Pancreas (tissue), 10 donors: ENCODE measurements at regions not wholly inside any gene's neighbourhood (a gene's known extent, or its start where the extent isn't known, plus 50 kb on each side); places are given as distances from the start of the nearest gene placed in this dataset.

ENCODE experiments used
- ATAC-seq, 4 donors: fragments of 200-7000 bp; cut with Tn5 transposase; one replicate each; pipeline versions ENCODE4 v1.8.0 to v1.9.1; 2020; ENCODE audit warnings: mild to moderate bottlenecking in 4 of 4, moderate library complexity in 4 of 4
- DNase-seq, 6 donors: peaks; one replicate each; pipeline ENCODE4 v3.0.0-alpha.2; 2020
- FAIRE-seq: peaks from 2 replicates; lab custom pipeline; 2012; peaks lifted over from hg19 to GRCh38; lab: Jason Lieb, UNC
- H3K27ac ChIP-seq, 4 donors: fragments of 200-600 bp; sonication (generic); 1 replicate in 3 of 4; 2 replicates in 1 of 4; pipeline versions ENCODE4 v1.5.0 to v1.8.0; 2020
- H3K27me3 ChIP-seq, 4 donors: fragments of 200-600 bp; one replicate each; pipeline ENCODE4 v1.8.0; 2021
- H3K36me3 ChIP-seq, 3 donors: fragments of 200-600 bp; sonication (generic) in 1 of 3; one replicate each; pipeline versions ENCODE4 v1.5.0 to v1.8.0; 2020 to 2021
- H3K4me1 ChIP-seq, 3 donors: fragments of 200-600 bp; one replicate each; pipeline ENCODE4 v1.8.0; 2021
- H3K4me3 ChIP-seq, 4 donors: fragments of 200-600 bp; sonication (generic) in 2 of 4; one replicate each; pipeline versions ENCODE4 v1.5.0 to v1.8.0; 2020 to 2021
- H3K9me3 ChIP-seq, 4 donors: fragments of 200-600 bp; one replicate each; pipeline ENCODE4 v1.8.0; 2021
- CTCF ChIP-seq, 4 donors: fragments of 200-600 bp; sonication (generic) in 3 of 4; IDR thresholded peaks; one replicate each; pipeline versions ENCODE4 v1.5.0 to v1.8.0; 2021; ENCODE audit warnings: antibody characterized with exemption in 4 of 4
- WGBS, 2 donors: extraction: QIAGEN DNeasy Blood & Tissue Kit; methylation state at CpG; one replicate each; pipeline ENCODE4 v1.1.7; 2013; 5-methylcytosine and 5-hydroxymethylcytosine counted together
- intact Hi-C, 3 donors: fragments of 100-400 bp; cut with DNase I; formaldehyde crosslinking; loops; one replicate each; pipeline versions ENCODE4 v1.11.1 to v1.14.2; 2022
- donor health status: healthy with polysubstance abuse.
- donor health status: DM: no; HTN: no; CAD: no; lungs with moderate emphysema.
- donor health status: DM: no; HTN: no; CAD: no.
- donor health status: control.
- donor health status: control.
- donor health status: Bipolar disorder and iron deficiency.
- donor health status: DM: yes; HTN: yes; CAD: no.
- donor health status: DM: no; HTN: no; CAD: no.
- donor health status: DM: no; HTN: no; CAD: no.
- donor health status: DM: yes; HTN: yes; CAD: no.

GRCh38 chr13:104953588-104953987 lies 1581.9 kb downstream of the EFNB2 start:
- intact Hi-C loops = no loop called here
- no peaks in the 10 kb centered on the region for H3K4me1 ChIP-seq
- FAIRE-seq (no peak), ATAC-seq (no peak), DNase-seq (no peak)
- no peak overlapping the region for H3K4me3 ChIP-seq
- H3K27me3 ChIP-seq = no peaks in the 10 kb centered on the region
- no peak for TF ChIP-seq CTCF (IDR thresholded peaks at IDR 0.05)
- no peaks in the 10 kb centered on the region for H3K36me3 ChIP-seq
- 44 to 49% methylated on average over 2 of the region's 2 CpGs for WGBS, 2 donors
- no peaks in the 10 kb centered on the region for H3K9me3 ChIP-seq
- no peak overlapping the region for H3K27ac ChIP-seq

GRCh38 chr13:104949840-104950740 lies 1585.4 kb downstream of the EFNB2 start:
- Histone ChIP-seq H3K36me3 (no peaks in the 10 kb centered on the region), H3K4me3 (no peak overlapping the region), H3K9me3 (no peaks in the 10 kb centered on the region), H3K4me1 (no peaks in the 10 kb centered on the region), H3K27ac (no peak overlapping the region), H3K27me3 (no peaks in the 10 kb centered on the region)
- no peak for DNase-seq
- 67 to 81% methylated on average over 9 of the region's 9 CpGs for WGBS, 2 donors
- no peak for FAIRE-seq
- no peak for ATAC-seq
- TF ChIP-seq CTCF (IDR thresholded peaks at IDR 0.05) = no peak
- intact Hi-C loops = no loop called here

- H3K36me3 ChIP-seq = no peaks in the 10 kb centered on the region
- no peak overlapping the region for H3K27ac ChIP-seq
- no peaks in the 10 kb centered on the region for H3K27me3 ChIP-seq
- DNase-seq (no peak), ATAC-seq (no peak), FAIRE-seq (no peak)
- no peak for TF ChIP-seq CTCF (IDR thresholded peaks at IDR 0.05)
- no peaks in the 10 kb centered on the region for H3K4me1 ChIP-seq
- WGBS, 2 donors = 61 to 63% methylated on average over 2 of the region's 2 CpGs
- intact Hi-C loops = no loop called here
- H3K4me3 ChIP-seq = no peak overlapping the region
- H3K9me3 ChIP-seq = no peaks in the 10 kb centered on the region
Measured at GRCh38 chr13:104944176-104944575, 1591.3 kb downstream of the EFNB2 start.

- TF ChIP-seq CTCF (IDR thresholded peaks at IDR 0.05) = no peak
- H3K36me3 ChIP-seq = no peaks in the 10 kb centered on the region
- no peak for DNase-seq
- no peak for ATAC-seq
- no peak overlapping the region for H3K4me3 ChIP-seq
- no peaks in the 10 kb centered on the region for H3K27me3 ChIP-seq
- no peak for FAIRE-seq
- H3K4me1 ChIP-seq = no peaks in the 10 kb centered on the region
- H3K9me3 ChIP-seq = no peaks in the 10 kb centered on the region
- 57 to 71% methylated on average over 3 of the region's 3 CpGs for WGBS, 2 donors
- H3K27ac ChIP-seq = no peak overlapping the region
- intact Hi-C loops = no loop called here
Measured at GRCh38 chr13:104943331-104943730, 1592.1 kb downstream of the EFNB2 start.

GRCh38 chr13:104937881-104938280 lies 1597.6 kb downstream of the EFNB2 start:
- 67 to 68% methylated on average over 7 of the region's 7 CpGs for WGBS, 2 donors
- Histone ChIP-seq H3K9me3 (no peaks in the 10 kb centered on the region), H3K36me3 (no peaks in the 10 kb centered on the region), H3K4me1 (no peaks in the 10 kb centered on the region), H3K27ac (no peak overlapping the region), H3K4me3 (no peak overlapping the region), H3K27me3 (no peaks in the 10 kb centered on the region)
- intact Hi-C loops = no loop called here
- ATAC-seq (no peak), DNase-seq (no peak), FAIRE-seq (no peak)
- TF ChIP-seq CTCF (IDR thresholded peaks at IDR 0.05) = no peak
